Natural killer cell (primary cell): ENCODE measurements at regions not wholly inside any gene's neighbourhood (a gene's known extent, or its start where the extent isn't known, plus 50 kb on each side); places are given as distances from the start of the nearest gene placed in this dataset.

ENCODE experiments used
- ATAC-seq, 3 donors: fragments of 150-1000 bp in 2 of 3; fragments of 200-7000 bp in 1 of 3; cut with Tn5 transposase; 1 replicate in 1 of 3; 2 replicates in 2 of 3; pipeline ENCODE4 v1.10.0; 2021; ENCODE audit warnings: mild to moderate bottlenecking in 2 of 3, moderate library complexity in 2 of 3
- DNase-seq, 2 donors: peaks; one replicate each; pipeline versions ENCODE4 v3.0.0 to v3.0.0-alpha.2; 2013 to 2021; ENCODE audit warnings: mixed read lengths in 1 of 2
- H3K27ac ChIP-seq: one replicate; pipeline ENCODE4 v1.5.1; 2013; ENCODE audit warnings: mild to moderate bottlenecking, low read length
- H3K27me3 ChIP-seq: one replicate; pipeline ENCODE4 v1.6.1; 2013; ENCODE audit warnings: low read length; ENCODE audit not compliant: control insufficient read depth, insufficient read depth
- H3K36me3 ChIP-seq: one replicate; pipeline ENCODE4 v1.6.1; 2013; ENCODE audit warnings: low read length; ENCODE audit not compliant: control insufficient read depth, insufficient read depth
- H3K4me1 ChIP-seq: one replicate; pipeline ENCODE4 v1.6.1; 2013; ENCODE audit warnings: low read length; ENCODE audit not compliant: control insufficient read depth, insufficient read depth
- H3K4me3 ChIP-seq: one replicate; pipeline ENCODE4 v1.5.1; 2013; ENCODE audit warnings: low read length
- H3K9me3 ChIP-seq: one replicate; pipeline ENCODE4 v1.6.1; 2013; ENCODE audit warnings: low read length; ENCODE audit not compliant: control insufficient read depth, insufficient read depth
- H3K27ac Mint-ChIP-seq, 2 donors: one replicate each; pipeline ENCODE4 v1.8.0; 2022; ENCODE audit warnings: mild to moderate bottlenecking in 2 of 2, mixed read lengths in 2 of 2, moderate library complexity in 1 of 2
- H3K27me3 Mint-ChIP-seq, 2 donors: one replicate each; pipeline ENCODE4 v1.8.0; 2022; ENCODE audit warnings: low read depth in 2 of 2, mixed read lengths in 2 of 2
- H3K36me3 Mint-ChIP-seq: one replicate; pipeline ENCODE4 v1.8.0; 2022; ENCODE audit warnings: mixed read lengths
- H3K4me1 Mint-ChIP-seq, 2 donors: one replicate each; pipeline ENCODE4 v1.8.0; 2022; ENCODE audit warnings: mixed read lengths in 2 of 2
- H3K4me3 Mint-ChIP-seq: one replicate; pipeline ENCODE4 v1.8.0; 2022; ENCODE audit warnings: mild to moderate bottlenecking, moderate library complexity, mixed read lengths
- H3K9me3 Mint-ChIP-seq, 2 donors: one replicate each; pipeline ENCODE4 v1.8.0; 2022; ENCODE audit warnings: mixed read lengths in 2 of 2
- WGBS: methylation state at CpG from one replicate; pipeline ENCODE4 v1.1.7; 2013; ENCODE audit warnings: missing lambda C conversion rate; ENCODE audit not compliant: insufficient coverage; 5-methylcytosine and 5-hydroxymethylcytosine counted together
- intact Hi-C: fragments of 100-400 bp; cut with micrococcal nuclease; formaldehyde crosslinking; loops from one replicate; pipeline ENCODE4 v1.14.2; 2022
- TF ChIP-seq, protein P1 (sequence below): fragments of 200-600 bp; IDR thresholded peaks from one replicate; pipeline ENCODE4 v1.8.0; 2022; ENCODE audit warnings: antibody characterized with exemption

- TF ChIP-seq, protein P1, sequence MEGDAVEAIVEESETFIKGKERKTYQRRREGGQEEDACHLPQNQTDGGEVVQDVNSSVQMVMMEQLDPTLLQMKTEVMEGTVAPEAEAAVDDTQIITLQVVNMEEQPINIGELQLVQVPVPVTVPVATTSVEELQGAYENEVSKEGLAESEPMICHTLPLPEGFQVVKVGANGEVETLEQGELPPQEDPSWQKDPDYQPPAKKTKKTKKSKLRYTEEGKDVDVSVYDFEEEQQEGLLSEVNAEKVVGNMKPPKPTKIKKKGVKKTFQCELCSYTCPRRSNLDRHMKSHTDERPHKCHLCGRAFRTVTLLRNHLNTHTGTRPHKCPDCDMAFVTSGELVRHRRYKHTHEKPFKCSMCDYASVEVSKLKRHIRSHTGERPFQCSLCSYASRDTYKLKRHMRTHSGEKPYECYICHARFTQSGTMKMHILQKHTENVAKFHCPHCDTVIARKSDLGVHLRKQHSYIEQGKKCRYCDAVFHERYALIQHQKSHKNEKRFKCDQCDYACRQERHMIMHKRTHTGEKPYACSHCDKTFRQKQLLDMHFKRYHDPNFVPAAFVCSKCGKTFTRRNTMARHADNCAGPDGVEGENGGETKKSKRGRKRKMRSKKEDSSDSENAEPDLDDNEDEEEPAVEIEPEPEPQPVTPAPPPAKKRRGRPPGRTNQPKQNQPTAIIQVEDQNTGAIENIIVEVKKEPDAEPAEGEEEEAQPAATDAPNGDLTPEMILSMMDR, result no peak
- no peak for DNase-seq
- intact Hi-C loops, result no loop called here
- peaks cover 0 to 12% of the 10 kb centered on the region in 2 donors for H3K27me3 Mint-ChIP-seq
- Histone ChIP-seq H3K27ac (no peak overlapping the region), H3K4me1 (no peaks in the 10 kb centered on the region), H3K27me3 (no peaks in the 10 kb centered on the region), H3K4me3 (no peak overlapping the region), H3K36me3 (no peaks in the 10 kb centered on the region), H3K9me3 (no peaks in the 10 kb centered on the region)
- H3K9me3 Mint-ChIP-seq, result no peaks in the 10 kb centered on the region
- H3K27ac Mint-ChIP-seq, result no peak overlapping the region
- H3K36me3 Mint-ChIP-seq, result no peaks in the 10 kb centered on the region
- no peak for ATAC-seq
- H3K4me3 Mint-ChIP-seq, result no peak overlapping the region
- 85% methylated on average over 3 of the region's 3 CpGs for WGBS
- no peaks in the 10 kb centered on the region for H3K4me1 Mint-ChIP-seq
Measured at GRCh38 chr10:78137147-78137546, 103.5 kb downstream of the RPS24 start.

GRCh38 chr10:78139341-78139740 is 105.7 kb downstream of the RPS24 start:
- no peaks in the 10 kb centered on the region for H3K9me3 Mint-ChIP-seq
- H3K4me1 Mint-ChIP-seq, result no peaks in the 10 kb centered on the region
- ATAC-seq (no peak), DNase-seq (no peak)
- Histone ChIP-seq H3K9me3 (no peaks in the 10 kb centered on the region), H3K36me3 (no peaks in the 10 kb centered on the region), H3K4me3 (no peak overlapping the region), H3K27ac (no peak overlapping the region), H3K27me3 (no peaks in the 10 kb centered on the region), H3K4me1 (no peaks in the 10 kb centered on the region)
- no peak overlapping the region for H3K4me3 Mint-ChIP-seq
- H3K36me3 Mint-ChIP-seq, result no peaks in the 10 kb centered on the region
- H3K27me3 Mint-ChIP-seq, result peaks cover under 1 to 16% of the 10 kb centered on the region in 2 donors
- WGBS, result 80% methylated on average over 5 of the region's 9 CpGs
- TF ChIP-seq, protein P1, result no peak
- no peak overlapping the region for H3K27ac Mint-ChIP-seq
- intact Hi-C loops, result no loop called here

DNA sequence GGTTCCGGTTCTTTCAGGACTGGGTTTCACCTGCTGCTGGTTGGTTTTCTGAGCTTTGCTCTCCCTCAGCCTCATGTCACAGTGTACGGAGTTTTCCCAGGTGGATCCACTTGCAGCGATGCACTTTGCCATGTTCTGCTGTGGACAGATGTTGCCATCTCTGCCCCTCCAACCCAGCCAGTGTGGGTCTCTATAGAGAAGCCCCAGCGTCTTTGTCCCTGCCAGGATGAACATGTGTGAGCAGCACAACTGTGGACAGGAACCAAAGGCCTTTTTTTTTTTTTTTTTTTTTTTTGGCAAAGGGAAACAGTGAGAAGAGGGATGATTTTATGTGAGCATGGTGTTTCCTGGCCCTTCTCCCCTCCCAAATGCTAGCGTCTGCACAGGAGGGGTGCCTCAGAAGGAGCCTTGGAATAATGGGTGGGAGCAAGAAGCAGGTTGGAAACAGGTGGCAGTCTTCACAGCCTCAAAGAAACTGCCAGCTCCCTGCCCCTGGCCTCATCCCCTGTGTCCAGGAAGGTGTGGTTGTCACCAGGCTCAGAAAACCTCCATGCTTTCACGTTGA is 106.5 kb downstream of the RPS24 start:
- WGBS, result 77% methylated on average over 6 of the region's 6 CpGs
- no peak overlapping the region for H3K4me3 ChIP-seq
- Mint-ChIP-seq H3K36me3 (no peaks in the 10 kb centered on the region), H3K27ac (no peak overlapping the region), H3K4me3 (no peak overlapping the region), H3K9me3 (no peaks in the 10 kb centered on the region), H3K4me1 (no peaks in the 10 kb centered on the region), H3K27me3 (peaks cover 8 to 16% of the 10 kb centered on the region in 2 donors)
- no peaks in the 10 kb centered on the region for H3K4me1 ChIP-seq
- DNase-seq (no peak), ATAC-seq (no peak)
- H3K36me3 ChIP-seq, result no peaks in the 10 kb centered on the region
- H3K27ac ChIP-seq, result no peak overlapping the region
- H3K9me3 ChIP-seq, result no peaks in the 10 kb centered on the region
- no peaks in the 10 kb centered on the region for H3K27me3 ChIP-seq
- TF ChIP-seq, protein P1, result no peak
- intact Hi-C loops, result no loop called here

DNA sequence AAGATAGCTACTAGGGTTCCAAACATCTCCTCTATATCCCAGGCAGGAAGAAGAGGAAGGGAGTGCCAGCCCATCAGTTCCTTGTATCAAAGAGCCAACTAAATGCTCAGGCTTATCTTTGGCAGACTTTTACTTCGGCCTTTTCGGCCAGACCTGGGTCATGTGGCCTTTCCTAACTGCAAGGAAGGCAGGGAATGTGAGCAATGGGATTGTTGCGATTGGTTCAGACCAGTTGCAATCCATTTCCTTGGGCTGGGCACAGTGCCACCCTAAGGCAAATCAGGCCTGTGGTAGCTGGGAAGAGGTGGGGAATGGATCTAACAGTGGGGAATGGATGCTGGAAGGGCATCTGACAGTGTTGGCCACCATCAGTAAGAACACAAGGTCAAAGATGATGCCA is 109.9 kb downstream of the RPS24 start:
- TF ChIP-seq, protein P1, result no peak
- Histone ChIP-seq H3K9me3 (no peaks in the 10 kb centered on the region), H3K4me3 (no peak overlapping the region), H3K4me1 (no peaks in the 10 kb centered on the region), H3K27ac (no peak overlapping the region), H3K36me3 (no peaks in the 10 kb centered on the region), H3K27me3 (no peaks in the 10 kb centered on the region)
- WGBS, result 85% methylated on average over 3 of the region's 3 CpGs
- ATAC-seq (no peak), DNase-seq (no peak)
- intact Hi-C loops, result no loop called here
- no peaks in the 10 kb centered on the region for H3K4me1 Mint-ChIP-seq
- H3K27ac Mint-ChIP-seq, result no peak overlapping the region
- H3K27me3 Mint-ChIP-seq, result peaks cover 8 to 14% of the 10 kb centered on the region in 2 donors
- no peak overlapping the region for H3K4me3 Mint-ChIP-seq
- H3K9me3 Mint-ChIP-seq, result no peaks in the 10 kb centered on the region
- no peaks in the 10 kb centered on the region for H3K36me3 Mint-ChIP-seq
